GM18505 (cell line): ENCODE measurements at regions not wholly inside any gene's neighbourhood (a gene's known extent, or its start where the extent isn't known, plus 50 kb on each side); places are given as distances from the start of the nearest gene placed in this dataset.

ENCODE experiments used
- ATAC-seq: cut with Tn5 transposase; IDR thresholded peaks from one replicate; pipeline ENCODE4 v1.9.1; 2021; ENCODE audit not compliant: unreplicated experiment
- POLR2A ChIP-seq: IDR thresholded peaks from 4 replicates; pipeline ENCODE4 v1.6.1; 2011; ENCODE audit warnings: borderline replicate concordance; ENCODE audit not compliant: insufficient read depth, insufficient read length; ENCODE audit errors: extremely low read depth

DNA sequence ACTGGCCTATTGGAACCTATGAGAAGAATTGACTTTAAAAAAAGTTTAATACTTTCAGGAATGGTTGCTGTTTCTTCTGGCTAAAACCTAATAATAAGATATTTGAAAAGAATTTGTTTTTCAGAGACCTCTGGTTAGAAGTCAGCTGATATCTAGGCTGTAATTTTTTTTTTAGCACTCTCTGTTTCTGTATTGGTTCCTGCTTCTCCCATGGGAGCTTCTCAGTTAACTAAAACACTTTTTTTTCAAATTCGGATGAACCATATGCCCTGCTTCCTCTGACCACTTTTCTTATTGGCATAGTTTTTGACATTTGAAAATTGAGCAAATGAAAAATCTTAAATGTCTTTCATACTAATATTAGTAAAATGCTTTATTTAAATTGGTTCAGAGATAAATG is 163.5 kb upstream of the SLC10A2 start:
- no peak for ATAC-seq
- TF ChIP-seq POLR2A = no peak

DNA sequence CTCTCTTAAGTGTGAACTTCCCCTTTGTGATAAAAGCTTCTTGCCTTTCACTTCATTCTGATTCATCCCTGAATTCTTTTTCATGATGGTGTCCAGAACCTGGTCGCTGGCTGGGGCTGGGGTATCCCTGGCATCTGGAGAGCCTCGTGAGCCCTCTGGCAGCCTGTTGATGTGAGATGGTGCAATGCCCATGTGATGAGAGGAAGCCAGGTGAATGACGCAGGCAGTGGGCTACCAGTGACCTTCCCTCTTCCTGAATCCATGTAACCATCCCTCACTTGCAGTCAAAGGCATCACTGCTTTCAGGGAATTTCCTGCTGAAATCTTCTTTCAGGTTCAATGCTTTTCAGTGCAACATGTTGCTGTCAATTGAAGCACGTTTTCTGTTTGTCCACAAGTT is 158.6 kb upstream of the SLC10A2 start:
- ATAC-seq = no peak
- no peak for TF ChIP-seq POLR2A

- no peak for ATAC-seq
Measured at GRCh38 chr13:103222683-103223082, 156.5 kb upstream of the SLC10A2 start.

GRCh38 chr13:103218253-103218652 is 152.0 kb upstream of the SLC10A2 start:
- TF ChIP-seq POLR2A = no peak
- no peak for ATAC-seq

More at GRCh38 chr13:103222683-103223082, 156.5 kb upstream of the SLC10A2 start:
- TF ChIP-seq POLR2A = no peak

DNA sequence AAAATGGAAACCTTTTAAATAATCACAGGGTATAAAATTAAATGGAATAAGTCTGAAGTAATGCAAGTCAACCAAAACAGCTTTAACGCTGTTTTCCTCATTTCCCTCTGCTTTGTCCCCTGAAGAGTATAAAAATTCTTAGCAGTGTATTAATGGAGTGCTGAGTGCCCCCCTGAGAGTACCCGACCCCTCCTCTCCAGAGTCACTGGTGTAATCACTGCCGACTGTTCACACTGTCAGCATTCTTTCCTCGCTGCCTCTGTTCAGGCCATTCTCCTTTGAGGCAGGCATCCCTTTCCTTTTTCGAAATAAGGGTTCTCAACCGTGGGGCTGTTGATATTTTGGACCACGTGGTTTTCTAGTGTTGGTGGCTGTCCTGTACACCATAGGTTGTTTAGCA is 146.9 kb upstream of the SLC10A2 start:
- no peak for TF ChIP-seq POLR2A
- no peak for ATAC-seq

GRCh38 chr13:103210348-103210747 is 144.1 kb upstream of the SLC10A2 start:
- ATAC-seq = no peak
- no peak for TF ChIP-seq POLR2A

DNA sequence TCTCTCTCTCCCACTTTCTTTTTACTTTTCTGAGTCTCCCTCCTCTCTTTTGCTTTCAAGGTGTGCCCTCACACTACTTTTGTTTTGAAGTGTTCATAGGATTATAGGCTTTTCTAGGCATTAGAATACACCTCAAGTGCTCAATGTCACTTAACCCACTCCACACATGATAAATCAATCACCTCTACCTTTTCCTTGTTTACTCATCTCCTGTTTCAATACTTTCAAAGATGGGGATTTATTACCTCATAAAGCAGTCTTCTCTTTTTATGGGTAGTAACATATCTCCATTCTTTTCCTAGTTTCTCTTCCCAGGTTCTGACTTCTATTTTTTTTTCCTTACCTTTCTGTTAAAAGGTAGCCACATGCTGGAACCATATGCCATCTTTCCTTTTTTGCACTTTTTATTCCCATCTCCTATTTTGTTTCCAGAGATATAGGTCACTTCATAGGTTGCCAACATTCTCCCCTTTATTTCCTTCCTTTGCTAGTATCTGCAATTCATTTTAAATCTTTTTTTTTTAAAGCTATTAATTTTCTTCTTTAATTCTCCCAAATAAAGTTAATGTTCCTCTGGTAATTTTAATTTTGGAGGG is 137.6 kb upstream of the SLC10A2 start:
- no peak for TF ChIP-seq POLR2A
- ATAC-seq = no peak

- no peak for ATAC-seq
- no peak for TF ChIP-seq POLR2A
Measured at GRCh38 chr13:103200118-103200885, 134.1 kb upstream of the SLC10A2 start.

DNA sequence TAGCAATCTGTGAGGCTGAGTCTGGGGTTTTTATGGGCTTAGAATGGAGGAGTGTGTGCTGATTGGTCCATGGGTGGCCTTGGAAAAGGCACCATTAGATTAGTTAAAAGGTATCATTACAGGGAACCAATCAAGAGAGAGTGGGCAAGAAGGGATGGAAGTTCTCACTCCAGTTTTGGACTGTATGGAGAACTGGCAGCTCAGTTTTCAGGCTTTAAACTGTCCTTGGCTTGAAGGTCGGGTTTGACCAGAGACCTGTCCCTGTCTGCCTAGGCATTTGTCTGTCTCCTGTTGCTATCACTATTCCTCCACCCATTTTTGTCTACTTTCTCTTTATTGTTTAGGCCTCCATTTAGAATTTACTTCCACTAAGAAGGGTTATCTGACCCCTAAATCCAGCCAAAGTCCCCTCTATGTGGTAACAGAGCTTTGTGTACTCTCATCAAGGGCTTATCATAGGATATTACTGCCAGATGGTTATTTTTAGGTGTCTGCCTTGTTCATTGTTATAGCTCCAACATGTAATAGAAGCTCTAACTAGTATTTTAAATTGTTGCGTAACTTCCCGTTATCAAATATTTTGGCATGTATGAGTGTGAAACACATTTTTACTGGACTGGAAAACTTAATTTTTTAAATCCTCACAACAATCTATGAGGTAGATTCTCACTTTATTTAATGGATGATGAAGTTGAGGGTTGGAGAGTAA is 133.3 kb upstream of the SLC10A2 start:
- TF ChIP-seq POLR2A = no peak
- ATAC-seq = no peak

- no peak for TF ChIP-seq POLR2A
- no peak for ATAC-seq
Measured at GRCh38 chr13:103196356-103196755, 130.1 kb upstream of the SLC10A2 start.

DNA sequence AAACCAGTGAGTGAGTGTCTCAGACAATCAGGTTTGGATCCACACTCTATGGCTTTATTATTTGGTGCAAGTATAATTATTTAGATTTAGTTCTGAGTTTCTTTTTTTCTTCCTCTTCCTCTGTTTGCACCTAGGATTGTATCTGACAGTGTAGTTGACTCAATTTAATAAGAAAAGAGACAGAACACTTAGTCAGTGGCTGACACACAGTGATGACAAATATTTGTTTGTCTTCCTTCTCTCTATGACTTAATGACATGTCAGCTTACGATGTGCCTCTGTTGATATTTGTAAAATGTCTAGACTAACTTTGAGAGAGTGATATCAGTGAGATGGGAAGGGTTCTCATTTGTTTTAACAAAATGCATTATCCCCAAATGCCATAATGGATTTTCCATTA is 129.5 kb upstream of the SLC10A2 start:
- no peak for TF ChIP-seq POLR2A
- no peak for ATAC-seq

DNA sequence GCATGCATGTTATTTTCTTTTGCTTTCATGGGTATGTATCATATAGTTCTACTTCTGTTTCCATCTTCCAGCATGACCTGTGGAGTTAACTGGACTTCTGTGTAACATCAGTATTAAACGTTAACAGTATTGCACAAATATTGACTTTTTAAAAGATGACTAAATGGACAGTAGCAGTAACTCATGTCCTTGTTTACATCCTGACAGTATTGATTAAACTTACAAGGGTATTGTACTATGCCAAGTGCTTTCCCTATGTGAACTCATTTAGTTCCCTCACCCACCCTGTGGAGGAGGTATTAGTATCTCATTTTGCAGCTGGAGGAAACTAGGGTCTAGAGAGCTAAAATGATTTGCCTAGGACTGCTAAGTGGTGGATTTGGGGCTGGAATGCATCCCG is 128.7 kb upstream of the SLC10A2 start:
- no peak for ATAC-seq
- no peak for TF ChIP-seq POLR2A

DNA sequence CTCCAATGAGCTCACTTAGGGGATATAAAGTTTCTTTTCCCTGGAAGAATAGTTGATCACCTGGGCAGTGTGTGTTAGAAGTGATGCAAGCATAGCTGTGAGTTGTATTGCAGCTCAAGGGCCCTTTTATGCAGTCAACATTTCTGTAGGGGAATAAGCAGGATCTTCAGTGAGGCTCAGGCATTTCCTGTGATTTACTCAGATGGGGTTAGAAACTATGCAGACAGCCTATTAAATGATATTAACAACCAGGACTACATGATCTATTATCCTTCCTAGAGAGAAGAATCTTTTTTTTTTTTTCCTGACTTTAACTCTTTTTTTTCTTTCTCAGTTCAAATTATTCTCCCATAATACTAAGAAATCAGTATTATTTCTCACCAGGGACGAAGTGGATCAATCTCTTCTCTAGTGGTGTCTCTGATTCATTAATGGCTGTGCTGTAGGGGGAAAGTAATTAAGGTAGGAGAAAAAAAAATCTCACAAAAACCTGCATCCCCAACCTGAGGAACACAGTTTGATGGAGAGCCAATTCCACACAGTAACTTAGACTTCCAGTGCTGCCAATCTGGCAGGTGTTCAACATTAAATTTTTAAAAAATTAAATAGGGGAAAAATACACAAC is 126.4 kb upstream of the SLC10A2 start:
- no peak for ATAC-seq
- TF ChIP-seq POLR2A = no peak
